ENCODE measurements at regions not wholly inside any gene's neighbourhood (a gene's known extent, or its start where the extent isn't known, plus 50 kb on each side); places are given as distances from the start of the nearest gene placed in this dataset.

DNA sequence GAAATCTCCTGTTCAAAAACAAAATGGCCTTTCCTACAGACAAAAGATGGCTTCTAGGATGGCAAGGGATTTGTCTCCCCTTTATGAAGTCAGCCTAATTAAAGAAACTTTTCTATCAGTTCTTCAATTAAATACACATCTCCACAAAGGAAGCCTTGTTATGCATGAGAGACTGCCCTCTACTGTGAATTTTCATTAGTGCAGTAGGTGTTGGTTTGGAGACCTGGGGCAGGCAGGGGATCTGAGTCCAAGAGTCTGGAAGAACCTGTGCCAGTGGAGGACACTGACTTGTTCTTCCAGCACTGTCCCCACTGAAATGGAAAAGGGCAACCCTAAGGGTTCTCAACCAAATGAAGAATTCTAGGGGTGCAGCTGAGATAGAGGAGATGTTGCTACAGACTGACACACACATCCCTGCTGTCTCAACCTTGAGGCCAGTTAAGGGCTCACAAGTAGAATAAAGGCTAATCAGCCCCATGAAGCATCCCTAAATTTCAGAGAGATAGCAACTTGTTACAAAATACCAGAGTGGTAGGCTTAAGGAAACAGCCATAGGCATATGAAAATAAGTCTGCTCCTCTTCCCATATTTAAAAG lies 174.0 kb upstream of the PRICKLE2 start:
- Histone ChIP-seq H3K27me3 (no peaks in the 10 kb centered on the region), H3K27ac (no peak overlapping the region), H3K36me3 (no peaks in the 10 kb centered on the region), H3K4me1 (no peaks in the 10 kb centered on the region), H3K9me3 (no peaks in the 10 kb centered on the region), H3K4me3 (no peak overlapping the region), H3K9ac (ENCODE audit: low read depth in 2 of 2, low read length in 2 of 2) (no peak overlapping the region)
- intact Hi-C loops (cut with DNase I): no loop called here
- peak; percentile 35 for DNase-seq
- TF ChIP-seq, protein P1, sequence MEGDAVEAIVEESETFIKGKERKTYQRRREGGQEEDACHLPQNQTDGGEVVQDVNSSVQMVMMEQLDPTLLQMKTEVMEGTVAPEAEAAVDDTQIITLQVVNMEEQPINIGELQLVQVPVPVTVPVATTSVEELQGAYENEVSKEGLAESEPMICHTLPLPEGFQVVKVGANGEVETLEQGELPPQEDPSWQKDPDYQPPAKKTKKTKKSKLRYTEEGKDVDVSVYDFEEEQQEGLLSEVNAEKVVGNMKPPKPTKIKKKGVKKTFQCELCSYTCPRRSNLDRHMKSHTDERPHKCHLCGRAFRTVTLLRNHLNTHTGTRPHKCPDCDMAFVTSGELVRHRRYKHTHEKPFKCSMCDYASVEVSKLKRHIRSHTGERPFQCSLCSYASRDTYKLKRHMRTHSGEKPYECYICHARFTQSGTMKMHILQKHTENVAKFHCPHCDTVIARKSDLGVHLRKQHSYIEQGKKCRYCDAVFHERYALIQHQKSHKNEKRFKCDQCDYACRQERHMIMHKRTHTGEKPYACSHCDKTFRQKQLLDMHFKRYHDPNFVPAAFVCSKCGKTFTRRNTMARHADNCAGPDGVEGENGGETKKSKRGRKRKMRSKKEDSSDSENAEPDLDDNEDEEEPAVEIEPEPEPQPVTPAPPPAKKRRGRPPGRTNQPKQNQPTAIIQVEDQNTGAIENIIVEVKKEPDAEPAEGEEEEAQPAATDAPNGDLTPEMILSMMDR (IDR thresholded peaks at IDR 0.05): peak; percentile 61

DNA sequence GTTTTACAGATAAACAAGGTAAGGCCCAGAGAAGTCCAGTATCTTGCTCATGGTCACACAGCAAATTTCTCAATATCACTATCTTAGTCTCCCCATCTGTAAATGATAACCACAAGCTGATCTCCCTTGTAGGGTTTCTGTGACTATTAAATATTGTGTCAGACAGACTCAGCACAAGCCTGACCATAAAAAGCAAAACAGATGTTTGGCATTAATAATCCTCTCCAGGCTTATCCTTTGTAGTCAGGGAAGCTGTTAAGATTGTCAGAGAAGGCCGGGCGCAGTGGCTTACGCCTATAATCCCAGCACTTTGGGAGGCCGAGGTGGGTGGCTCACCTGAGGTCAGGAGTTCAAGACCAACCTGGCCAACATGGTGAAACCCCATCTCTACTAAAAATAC lies 173.2 kb upstream of the PRICKLE2 start:
- DNase-seq: no peak
- TF ChIP-seq, protein P1 (IDR thresholded peaks at IDR 0.05): no peak
- H3K9me3 ChIP-seq: no peaks in the 10 kb centered on the region
- H3K4me3 ChIP-seq: no peak overlapping the region
- no peak overlapping the region for H3K27ac ChIP-seq
- H3K9ac ChIP-seq (ENCODE audit: low read depth in 2 of 2, low read length in 2 of 2): no peak overlapping the region
- no peaks in the 10 kb centered on the region for H3K36me3 ChIP-seq
- no peaks in the 10 kb centered on the region for H3K27me3 ChIP-seq
- intact Hi-C loops (cut with DNase I): no loop called here
- no peaks in the 10 kb centered on the region for H3K4me1 ChIP-seq

DNA sequence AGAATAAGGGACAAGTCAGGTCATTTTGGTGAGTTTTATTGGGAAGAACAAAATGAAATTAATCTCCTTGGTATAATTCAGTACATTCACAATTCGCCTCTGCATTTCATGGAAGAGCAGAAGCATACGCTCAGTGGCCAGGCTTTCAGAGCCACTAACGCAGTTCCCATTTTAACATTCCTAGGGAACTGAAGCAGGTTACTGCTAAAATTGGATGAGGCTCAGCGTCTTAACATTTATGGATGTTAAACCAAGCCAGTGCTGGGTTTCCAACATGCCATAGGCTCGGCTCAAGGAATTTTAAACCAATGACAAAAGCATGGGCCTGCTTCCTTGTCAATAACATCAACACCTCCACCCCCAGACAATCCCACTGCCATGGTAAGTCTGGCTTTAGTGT lies 172.7 kb upstream of the PRICKLE2 start:
- Histone ChIP-seq H3K9me3 (no peaks in the 10 kb centered on the region), H3K27me3 (no peaks in the 10 kb centered on the region), H3K9ac (ENCODE audit: low read depth in 2 of 2, low read length in 2 of 2) (no peak overlapping the region), H3K36me3 (no peaks in the 10 kb centered on the region), H3K27ac (no peak overlapping the region), H3K4me3 (no peak overlapping the region), H3K4me1 (no peaks in the 10 kb centered on the region)
- no peak for DNase-seq
- intact Hi-C loops (cut with DNase I): no loop called here
- TF ChIP-seq, protein P1 (IDR thresholded peaks at IDR 0.05): no peak

DNA sequence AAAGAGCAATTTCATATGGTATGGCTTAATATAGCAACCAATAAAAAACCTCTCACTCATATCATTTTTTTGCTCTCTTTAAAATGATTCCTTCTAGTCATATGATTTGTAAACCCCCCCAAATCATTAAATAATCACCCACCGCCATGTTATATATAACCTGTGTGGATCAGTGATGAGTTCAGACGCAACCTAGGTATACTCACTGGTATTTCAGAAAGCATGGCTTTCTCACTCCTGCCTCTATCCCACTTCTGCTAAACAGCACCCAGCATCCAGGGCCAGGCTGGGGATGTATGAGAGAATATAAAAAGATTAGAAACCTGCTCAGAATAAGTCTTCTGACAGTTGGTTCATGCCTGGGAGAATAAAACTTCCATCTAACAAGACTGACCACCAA lies 172.3 kb upstream of the PRICKLE2 start:
- TF ChIP-seq, protein P1 (IDR thresholded peaks at IDR 0.05): no peak
- intact Hi-C loops (cut with DNase I): no loop called here
- Histone ChIP-seq H3K9ac (ENCODE audit: low read depth in 2 of 2, low read length in 2 of 2) (no peak overlapping the region), H3K4me1 (no peaks in the 10 kb centered on the region), H3K4me3 (no peak overlapping the region), H3K36me3 (no peaks in the 10 kb centered on the region), H3K9me3 (no peaks in the 10 kb centered on the region), H3K27ac (no peak overlapping the region), H3K27me3 (no peaks in the 10 kb centered on the region)
- no peak for DNase-seq

DNA sequence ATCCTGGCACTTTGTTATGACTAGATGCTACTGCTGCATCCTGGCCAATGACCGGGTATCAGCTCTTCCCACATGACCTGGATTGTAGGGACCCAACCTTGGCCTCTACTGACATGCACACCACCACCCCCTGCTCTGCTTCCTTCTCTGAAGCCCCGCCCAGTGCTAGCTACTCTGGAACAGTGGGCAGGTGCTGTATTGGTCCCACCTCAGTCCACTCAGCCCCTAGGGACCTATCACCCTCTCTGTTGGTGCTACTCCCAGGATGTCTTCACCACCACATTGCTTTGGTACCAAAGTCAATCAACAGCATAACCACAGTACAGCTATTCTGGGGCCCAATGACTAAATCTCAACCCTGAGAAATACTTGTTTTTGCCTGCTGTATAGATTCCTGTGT lies 170.2 kb upstream of the PRICKLE2 start:
- no peak for DNase-seq
- H3K9me3 ChIP-seq: no peaks in the 10 kb centered on the region
- H3K36me3 ChIP-seq: no peaks in the 10 kb centered on the region
- H3K4me3 ChIP-seq: no peak overlapping the region
- no peak overlapping the region for H3K9ac ChIP-seq (ENCODE audit: low read depth in 2 of 2, low read length in 2 of 2)
- H3K27me3 ChIP-seq: no peaks in the 10 kb centered on the region
- intact Hi-C loops (cut with DNase I): no loop called here
- TF ChIP-seq, protein P1 (IDR thresholded peaks at IDR 0.05): no peak
- no peaks in the 10 kb centered on the region for H3K4me1 ChIP-seq
- no peak overlapping the region for H3K27ac ChIP-seq

All from colonic mucosa (tissue), 4 donors.